ENCODE measurements at regions not wholly inside any gene's neighbourhood (a gene's known extent, or its start where the extent isn't known, plus 50 kb on each side); places are given as distances from the start of the nearest gene placed in this dataset.

DNA sequence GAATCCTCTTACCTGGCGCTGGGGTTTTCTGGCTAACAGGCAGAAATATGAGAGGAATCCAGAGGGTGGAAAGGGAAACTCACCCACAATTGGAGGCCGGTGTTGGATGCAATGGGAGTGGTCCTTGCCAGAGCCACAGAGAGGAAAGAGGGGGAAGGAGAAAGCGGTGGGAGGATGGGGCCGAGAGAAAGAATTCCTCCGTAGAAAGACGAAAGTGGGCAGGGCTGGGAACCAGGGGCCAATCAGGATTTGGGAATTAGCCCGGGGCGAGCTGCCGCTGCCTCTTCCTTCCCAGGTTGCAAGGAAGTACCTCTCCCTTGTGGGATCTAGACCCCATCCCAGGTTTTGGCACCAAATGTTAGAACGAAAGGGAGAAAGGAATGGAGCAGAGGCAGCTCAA is 83.1 kb upstream of the SPIN4 start:
- TF ChIP-seq, protein P1, sequence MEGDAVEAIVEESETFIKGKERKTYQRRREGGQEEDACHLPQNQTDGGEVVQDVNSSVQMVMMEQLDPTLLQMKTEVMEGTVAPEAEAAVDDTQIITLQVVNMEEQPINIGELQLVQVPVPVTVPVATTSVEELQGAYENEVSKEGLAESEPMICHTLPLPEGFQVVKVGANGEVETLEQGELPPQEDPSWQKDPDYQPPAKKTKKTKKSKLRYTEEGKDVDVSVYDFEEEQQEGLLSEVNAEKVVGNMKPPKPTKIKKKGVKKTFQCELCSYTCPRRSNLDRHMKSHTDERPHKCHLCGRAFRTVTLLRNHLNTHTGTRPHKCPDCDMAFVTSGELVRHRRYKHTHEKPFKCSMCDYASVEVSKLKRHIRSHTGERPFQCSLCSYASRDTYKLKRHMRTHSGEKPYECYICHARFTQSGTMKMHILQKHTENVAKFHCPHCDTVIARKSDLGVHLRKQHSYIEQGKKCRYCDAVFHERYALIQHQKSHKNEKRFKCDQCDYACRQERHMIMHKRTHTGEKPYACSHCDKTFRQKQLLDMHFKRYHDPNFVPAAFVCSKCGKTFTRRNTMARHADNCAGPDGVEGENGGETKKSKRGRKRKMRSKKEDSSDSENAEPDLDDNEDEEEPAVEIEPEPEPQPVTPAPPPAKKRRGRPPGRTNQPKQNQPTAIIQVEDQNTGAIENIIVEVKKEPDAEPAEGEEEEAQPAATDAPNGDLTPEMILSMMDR (IDR thresholded peaks at IDR 0.05; ENCODE audit: low read depth, low read length): no peak
- TF ChIP-seq POLR2A (IDR thresholded peaks at IDR 0.05; ENCODE audit: extremely low read depth, insufficient read length): no peak
- TF ChIP-seq, protein P2, sequence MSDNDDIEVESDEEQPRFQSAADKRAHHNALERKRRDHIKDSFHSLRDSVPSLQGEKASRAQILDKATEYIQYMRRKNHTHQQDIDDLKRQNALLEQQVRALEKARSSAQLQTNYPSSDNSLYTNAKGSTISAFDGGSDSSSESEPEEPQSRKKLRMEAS (IDR thresholded peaks at IDR 0.05; ENCODE audit: low read depth, low read length): no peak
- TF ChIP-seq MYC (IDR thresholded peaks at IDR 0.05; ENCODE audit: low read depth, low read length): no peak

All from NB4 (cell line).